HepG2 (cell line): ENCODE measurements at regions not wholly inside any gene's neighbourhood (a gene's known extent, or its start where the extent isn't known, plus 50 kb on each side); places are given as distances from the start of the nearest gene placed in this dataset.

ENCODE experiments used
- ATAC-seq: fragments of 200-7000 bp; cut with Tn5 transposase; 3 replicates; pipeline ENCODE4 v1.9.1; 2020; ENCODE audit warnings: mild to moderate bottlenecking, moderate library complexity
- BruUV-seq: library from RNA; stranded (reverse); fragments of 400-500 nt; replicated peaks from 2 replicates; lab custom pipeline; 2021; lab: Mats Ljungman, UMichigan
- CTCF ChIA-PET: fragments of 300-600 bp; formaldehyde crosslinking; extraction: SDS; loops from one replicate; lab custom pipeline; 2021; ENCODE audit warnings: low total read pairs, inconsistent platforms, low intra/inter-chr PET ratio; lab: Yijun Ruan, JAX
- POLR2A ChIA-PET: fragments of 350-600 bp; sonication (Branson Sonifier 250); formaldehyde crosslinking; loops from one replicate; lab custom pipeline; 2020; ENCODE audit warnings: antibody characterized with exemption, inconsistent platforms; lab: Yijun Ruan, JAX
- DNase-seq: peaks from one replicate; pipeline ENCODE4 v3.0.0-alpha.2; 2015; ENCODE audit warnings: low spot score
- FAIRE-seq: peaks from 3 replicates; lab custom pipeline; 2011; peaks lifted over from hg19 to GRCh38; lab: Jason Lieb, UNC
- H2AFZ ChIP-seq: one replicate; pipeline ENCODE4 v1.6.1; 2011; ENCODE audit warnings: low read length, inconsistent platforms
- H3K27ac ChIP-seq: fragments of 300-600 bp; 3 replicates; pipeline ENCODE4 v1.8.0; 2011; ENCODE audit warnings: mixed run types, mild to moderate bottlenecking, mixed read lengths, low read length, inconsistent platforms; ENCODE audit not compliant: insufficient read depth; ENCODE audit errors: extremely low read length
- H3K27me3 ChIP-seq, 2 experiments: fragments of 200-600 bp in 1 of 2; 2 replicates in 1 of 2; 3 replicates in 1 of 2; pipeline versions ENCODE4 v1.6.0 to v1.8.0; 2011; ENCODE audit warnings: low read length in 2 of 2, mild to moderate bottlenecking in 2 of 2, moderate library complexity in 2 of 2, inconsistent platforms in 1 of 2; ENCODE audit not compliant: insufficient read depth in 2 of 2, control insufficient read depth in 1 of 2
- H3K36me3 ChIP-seq, 2 experiments: fragments of 200-600 bp in 1 of 2; replicated peaks in 1 of 2; 2 replicates in 1 of 2; 3 replicates in 1 of 2; pipeline versions ENCODE4 v1.5.1 to v1.8.0; 2011; ENCODE audit warnings: low read length in 2 of 2, inconsistent platforms in 1 of 2; ENCODE audit not compliant: insufficient read depth in 2 of 2, control insufficient read depth in 1 of 2
- H3K4me1 ChIP-seq: 2 replicates; pipeline ENCODE4 v1.5.1; 2012; ENCODE audit warnings: low read length, inconsistent platforms; ENCODE audit not compliant: insufficient read depth
- H3K4me2 ChIP-seq: 2 replicates; pipeline ENCODE4 v1.6.0; 2011; ENCODE audit warnings: low read depth, low read length, inconsistent platforms
- H3K4me3 ChIP-seq, 3 experiments: fragments of 200-600 bp in 1 of 3; sonication (generic), shearing (Covaris generic) in 1 of 3; replicated peaks in 1 of 3; 2 replicates each; pipeline ENCODE4 v1.5.1; 2011 to 2016; ENCODE audit warnings: low read length in 3 of 3, inconsistent platforms in 2 of 3, low read depth in 2 of 3, mild to moderate bottlenecking in 2 of 3, control low read depth in 1 of 3, mixed read lengths in 1 of 3; ENCODE audit not compliant: insufficient read depth in 1 of 3
- H3K79me2 ChIP-seq: one replicate; pipeline ENCODE4 v1.6.1; 2011; ENCODE audit warnings: low read length, inconsistent platforms; ENCODE audit not compliant: insufficient read depth
- H3K9ac ChIP-seq: 2 replicates; pipeline ENCODE4 v1.6.0; 2011; ENCODE audit warnings: mild to moderate bottlenecking, low read depth, low read length, inconsistent platforms; ENCODE audit not compliant: insufficient read depth
- H3K9me3 ChIP-seq: 2 replicates; pipeline ENCODE4 v1.5.1; 2012; ENCODE audit warnings: mild to moderate bottlenecking, low read length
- H4K20me1 ChIP-seq: 2 replicates; pipeline ENCODE4 v1.6.0; 2011; ENCODE audit warnings: inconsistent platforms, mild to moderate bottlenecking, low read length, moderate library complexity; ENCODE audit not compliant: insufficient read depth
- FOXO1 ChIP-seq: sonication (generic); formaldehyde crosslinking; IDR thresholded peaks from 2 replicates; pipeline ENCODE4 v1.4.0; 2020; ENCODE audit warnings: missing genetic modification reagents
- GRHL1 ChIP-seq: sonication (generic); formaldehyde crosslinking; conservative IDR thresholded peaks from 2 replicates; pipeline ENCODE4 v1.8.0; 2022; ENCODE audit warnings: missing genetic modification reagents
- MLXIP ChIP-seq: sonication (generic); formaldehyde crosslinking; IDR thresholded peaks from 2 replicates; pipeline ENCODE4 v1.9.0; 2021; ENCODE audit warnings: missing genetic modification reagents, borderline replicate concordance
- SP2 ChIP-seq: sonication (generic); formaldehyde crosslinking; IDR thresholded peaks from 2 replicates; pipeline ENCODE4 v1.5.1; 2020; ENCODE audit warnings: mild to moderate bottlenecking, missing genetic modification reagents
- TEF ChIP-seq: sonication (generic); formaldehyde crosslinking; IDR thresholded peaks from 2 replicates; pipeline ENCODE4 v1.5.0; 2020; ENCODE audit warnings: missing genetic modification reagents
- TRIM22 ChIP-seq: fragments of 450-650 bp; IDR thresholded peaks from 2 replicates; pipeline ENCODE4 v1.6.1; 2017
- XBP1 ChIP-seq: sonication (generic); formaldehyde crosslinking; IDR thresholded peaks from 2 replicates; pipeline ENCODE4 v1.5.0; 2020; ENCODE audit warnings: missing genetic modification reagents
- ZFP36 ChIP-seq: fragments of 150-350 bp; IDR thresholded peaks from 2 replicates; pipeline ENCODE4 v1.6.1; 2018; ENCODE audit warnings: borderline replicate concordance, low read length, low read depth; ENCODE audit not compliant: partially characterized antibody
- ZNF253 ChIP-seq: sonication (generic); formaldehyde crosslinking; IDR thresholded peaks from 2 replicates; pipeline ENCODE4 v1.8.0; 2022; ENCODE audit warnings: mild to moderate bottlenecking, missing genetic modification reagents, borderline replicate concordance
- ZNF276 ChIP-seq: sonication (generic); formaldehyde crosslinking; IDR thresholded peaks from 2 replicates; pipeline ENCODE4 v1.4.0; 2020; ENCODE audit warnings: mild to moderate bottlenecking, low read depth, missing genetic modification reagents
- ZNF501 ChIP-seq: sonication (generic); formaldehyde crosslinking; IDR thresholded peaks from 2 replicates; pipeline ENCODE4 v1.5.1; 2020; ENCODE audit warnings: mild to moderate bottlenecking, moderate library complexity, missing genetic modification reagents
- ZNF777 ChIP-seq: sonication (generic); formaldehyde crosslinking; IDR thresholded peaks from 2 replicates; pipeline ENCODE4 v1.4.0; 2020; ENCODE audit warnings: missing genetic modification reagents
- ZSCAN12 ChIP-seq: sonication (generic); formaldehyde crosslinking; IDR thresholded peaks from 2 replicates; pipeline ENCODE4 v1.9.0; 2021; ENCODE audit warnings: mild to moderate bottlenecking, missing genetic modification reagents
- WGBS: methylation state at CpG from one replicate; pipeline ENCODE4 v1.1.6; 2017; ENCODE audit warnings: low lambda C conversion rate; 5-methylcytosine and 5-hydroxymethylcytosine counted together
- in situ Hi-C: cut with HindIII; loops from 2 replicates; pipeline ENCODE4 v1.10.0; 2017; ENCODE audit warnings: low pct_unique_long_range_greater_than_20kb; ENCODE audit not compliant: extremely low pct_ligation_motif_present
- intact Hi-C: fragments of 100-400 bp; cut with micrococcal nuclease; formaldehyde crosslinking; loops from one replicate; pipeline ENCODE4 v1.10.0; 2022; ENCODE audit not compliant: unreplicated experiment

- TF ChIP-seq GRHL1 (CRISPR knock-in tag) (no peak), ZSCAN12 (CRISPR knock-in tag) (no peak), SP2 (CRISPR knock-in tag) (no peak), MLXIP (no peak)
Observed at GRCh38 chr11:64461081-64461480, 94.7 kb upstream of the SLC22A11 start (continued).

GRCh38 chr11:64466115-64466718 is 89.5 kb upstream of the SLC22A11 start:
- H3K4me1 ChIP-seq, result no peaks in the 10 kb centered on the region
- WGBS, result 35% methylated on average over 7 of the region's 7 CpGs
- DNase-seq (no peak), ATAC-seq (no peak), FAIRE-seq (no peak)
- H3K9ac ChIP-seq, result no peak overlapping the region
- H3K27ac ChIP-seq, result no peak overlapping the region
- H2AFZ ChIP-seq, result no peak overlapping the region
- ChIA-PET POLR2A (no interaction called here), CTCF (no interaction called here)
- H3K9me3 ChIP-seq, result no peaks in the 10 kb centered on the region
- H3K4me3 ChIP-seq, result no peak overlapping the region
- no peaks in the 10 kb centered on the region for H3K79me2 ChIP-seq
- peaks cover 1 to 7% of the 10 kb centered on the region in 2 experiments; a peak in 2 of 5 replicates for H3K27me3 ChIP-seq
- H3K36me3 ChIP-seq, result no peaks in the 10 kb centered on the region
- H3K4me2 ChIP-seq, result no peak overlapping the region
- in situ Hi-C loops (no loop called here), intact Hi-C loops (no loop called here)
- H4K20me1 ChIP-seq, result no peaks in the 10 kb centered on the region
- BruUV-seq, result no TSS peak
- no peak for TF ChIP-seq ZNF253 (CRISPR knock-in tag)
- no peak for TF ChIP-seq XBP1
- TF ChIP-seq ZFP36, result no peak
- TF ChIP-seq ZNF276 (CRISPR knock-in tag), result no peak
- TF ChIP-seq TEF (CRISPR knock-in tag), result no peak
- no peak for TF ChIP-seq FOXO1 (CRISPR knock-in tag)
- no peak for TF ChIP-seq ZNF777 (CRISPR knock-in tag)
- TF ChIP-seq ZNF501 (CRISPR knock-in tag), result no peak
- TF ChIP-seq TRIM22, result no peak
